ENCODE measurements at regions not wholly inside any gene's neighbourhood (a gene's known extent, or its start where the extent isn't known, plus 50 kb on each side); places are given as distances from the start of the nearest gene placed in this dataset.

- TF ChIP-seq, protein P1, sequence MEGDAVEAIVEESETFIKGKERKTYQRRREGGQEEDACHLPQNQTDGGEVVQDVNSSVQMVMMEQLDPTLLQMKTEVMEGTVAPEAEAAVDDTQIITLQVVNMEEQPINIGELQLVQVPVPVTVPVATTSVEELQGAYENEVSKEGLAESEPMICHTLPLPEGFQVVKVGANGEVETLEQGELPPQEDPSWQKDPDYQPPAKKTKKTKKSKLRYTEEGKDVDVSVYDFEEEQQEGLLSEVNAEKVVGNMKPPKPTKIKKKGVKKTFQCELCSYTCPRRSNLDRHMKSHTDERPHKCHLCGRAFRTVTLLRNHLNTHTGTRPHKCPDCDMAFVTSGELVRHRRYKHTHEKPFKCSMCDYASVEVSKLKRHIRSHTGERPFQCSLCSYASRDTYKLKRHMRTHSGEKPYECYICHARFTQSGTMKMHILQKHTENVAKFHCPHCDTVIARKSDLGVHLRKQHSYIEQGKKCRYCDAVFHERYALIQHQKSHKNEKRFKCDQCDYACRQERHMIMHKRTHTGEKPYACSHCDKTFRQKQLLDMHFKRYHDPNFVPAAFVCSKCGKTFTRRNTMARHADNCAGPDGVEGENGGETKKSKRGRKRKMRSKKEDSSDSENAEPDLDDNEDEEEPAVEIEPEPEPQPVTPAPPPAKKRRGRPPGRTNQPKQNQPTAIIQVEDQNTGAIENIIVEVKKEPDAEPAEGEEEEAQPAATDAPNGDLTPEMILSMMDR (conservative IDR thresholded peaks at IDR 0.05 in 1 of 2, IDR thresholded peaks at IDR 0.05 in 1 of 2; ENCODE audit: extremely low read depth in 1 of 2, insufficient read depth in 1 of 2, low read depth in 1 of 2, low read length in 2 of 2): no peak
- no peak for TF ChIP-seq EZH2 (IDR thresholded peaks at IDR 0.05; ENCODE audit: borderline replicate concordance, low read length)
Observed at GRCh38 chr3:25178672-25179071, 249.4 kb upstream of the RARB start.

Measured in mammary epithelial cell (primary cell).